Neural cell (in vitro differentiated cells): ENCODE measurements at regions not wholly inside any gene's neighbourhood (a gene's known extent, or its start where the extent isn't known, plus 50 kb on each side); places are given as distances from the start of the nearest gene placed in this dataset.
"Not testable (repeated sequence)": the region's sequence is repeated elsewhere in the genome, so short reads cannot be mapped to it uniquely, and the experiment has no call there.

Source experiments
- H2AFZ ChIP-seq: fragments of 200-600, 300-800 bp; sonication (generic), shearing (Covaris generic); 2 replicates; pipeline ENCODE4 v1.6.0; 2014; ENCODE audit warnings: low read depth, mild to moderate bottlenecking, antibody characterized with exemption, low read length, moderate library complexity
- H3F3A ChIP-seq: fragments of 200-600 bp; shearing (Covaris generic); 2 replicates; pipeline ENCODE4 v1.6.1; 2016; ENCODE audit warnings: mild to moderate bottlenecking, moderate library complexity, mixed read lengths, antibody characterized with exemption, low read length; ENCODE audit not compliant: insufficient read depth, poor library complexity, severe bottlenecking
- H3K27ac ChIP-seq: fragments of 200-600, 300-800 bp; sonication (generic), shearing (Covaris generic); 2 replicates; pipeline ENCODE4 v1.5.1; 2014; ENCODE audit warnings: mild to moderate bottlenecking, low read length, moderate library complexity
- H3K27me3 ChIP-seq: fragments of 300-800, 200-600 bp; sonication (generic), shearing (Covaris generic); 2 replicates; pipeline ENCODE4 v1.6.0; 2014; ENCODE audit warnings: mild to moderate bottlenecking, low read depth, low read length, moderate library complexity; ENCODE audit not compliant: insufficient read depth
- H3K36me3 ChIP-seq: fragments of 300-800, 200-600 bp; sonication (generic), shearing (Covaris generic); 2 replicates; pipeline ENCODE4 v1.5.1; 2014; ENCODE audit warnings: mild to moderate bottlenecking, antibody characterized with exemption, low read length, moderate library complexity; ENCODE audit not compliant: insufficient read depth
- H3K4me2 ChIP-seq: fragments of 300-800, 200-600 bp; sonication (generic), shearing (Covaris generic); 2 replicates; pipeline ENCODE4 v1.6.0; 2014; ENCODE audit warnings: mild to moderate bottlenecking, low read length
- H3K4me3 ChIP-seq: fragments of 300-800, 200-600 bp; sonication (generic), shearing (Covaris generic); 2 replicates; pipeline ENCODE4 v1.5.1; 2014; ENCODE audit warnings: mild to moderate bottlenecking, low read length, moderate library complexity
- H3K79me2 ChIP-seq: fragments of 200-600 bp; shearing (Covaris generic); replicated peaks from 2 replicates; pipeline ENCODE4 v1.6.0; 2014; ENCODE audit warnings: mild to moderate bottlenecking, low read length, moderate library complexity; ENCODE audit not compliant: insufficient read depth
- H3K9ac ChIP-seq: fragments of 300-800, 200-600 bp; sonication (generic), shearing (Covaris generic); 2 replicates; pipeline ENCODE4 v1.6.1; 2016; ENCODE audit warnings: mild to moderate bottlenecking, low read length, mixed read lengths
- H3K9me2 ChIP-seq: fragments of 200-600 bp; shearing (Covaris generic); 2 replicates; pipeline ENCODE4 v1.6.1; 2016; ENCODE audit warnings: mild to moderate bottlenecking, low read length, mixed read lengths; ENCODE audit not compliant: insufficient read depth
- H3K9me3 ChIP-seq: fragments of 200-600, 300-800 bp; sonication (generic), shearing (Covaris generic); 2 replicates; pipeline ENCODE4 v1.6.1; 2016; ENCODE audit warnings: mild to moderate bottlenecking, mixed run types, low read length, moderate library complexity, mixed read lengths
- H4K20me1 ChIP-seq: fragments of 200-600 bp; shearing (Covaris generic); 2 replicates; pipeline ENCODE4 v1.6.1; 2016; ENCODE audit warnings: mild to moderate bottlenecking, mixed run types; ENCODE audit not compliant: insufficient read depth
- EP300 ChIP-seq: fragments of 450-650 bp; conservative IDR thresholded peaks from 2 replicates; pipeline ENCODE4 v1.6.1; 2014; ENCODE audit warnings: antibody characterized with exemption, mild to moderate bottlenecking, moderate library complexity; ENCODE audit not compliant: poor library complexity, severe bottlenecking
- EZH2 ChIP-seq: fragments of 200-600, 300-800 bp; shearing (Covaris generic), sonication (generic); IDR thresholded peaks from 2 replicates; pipeline ENCODE4 v1.6.1; 2014; ENCODE audit warnings: antibody characterized with exemption, low read length, borderline replicate concordance, mild to moderate bottlenecking; ENCODE audit not compliant: insufficient read depth, poor library complexity, severe bottlenecking
- MXI1 ChIP-seq: fragments of 450-650 bp; conservative IDR thresholded peaks from 2 replicates; pipeline ENCODE4 v1.6.1; 2014; ENCODE audit warnings: antibody characterized with exemption, mild to moderate bottlenecking; ENCODE audit not compliant: poor library complexity, severe bottlenecking
- POLR2AphosphoS5 ChIP-seq: IDR thresholded peaks from 2 replicates; pipeline ENCODE4 v1.6.1; 2012
- RAD21 ChIP-seq: fragments of 450-650 bp; conservative IDR thresholded peaks from 2 replicates; pipeline ENCODE4 v1.6.1; 2014; ENCODE audit warnings: antibody characterized with exemption, mild to moderate bottlenecking, moderate library complexity
- SMC3 ChIP-seq: fragments of 450-650 bp; conservative IDR thresholded peaks from 2 replicates; pipeline ENCODE4 v1.6.1; 2014; ENCODE audit warnings: antibody characterized with exemption, mild to moderate bottlenecking, moderate library complexity; ENCODE audit not compliant: poor library complexity
- TAF1 ChIP-seq: IDR thresholded peaks from 2 replicates; pipeline ENCODE4 v1.6.1; 2012; ENCODE audit warnings: low read depth
- TF ChIP-seq, protein P1 (sequence below): IDR thresholded peaks from 2 replicates; pipeline ENCODE4 v1.6.1; 2012; ENCODE audit warnings: borderline replicate concordance
- TF ChIP-seq, protein P2 (sequence below): fragments of 450-650 bp; IDR thresholded peaks from 2 replicates; pipeline ENCODE4 v1.5.1; 2014; ENCODE audit warnings: antibody characterized with exemption, mild to moderate bottlenecking, moderate library complexity; ENCODE audit not compliant: poor library complexity, severe bottlenecking

DNA sequence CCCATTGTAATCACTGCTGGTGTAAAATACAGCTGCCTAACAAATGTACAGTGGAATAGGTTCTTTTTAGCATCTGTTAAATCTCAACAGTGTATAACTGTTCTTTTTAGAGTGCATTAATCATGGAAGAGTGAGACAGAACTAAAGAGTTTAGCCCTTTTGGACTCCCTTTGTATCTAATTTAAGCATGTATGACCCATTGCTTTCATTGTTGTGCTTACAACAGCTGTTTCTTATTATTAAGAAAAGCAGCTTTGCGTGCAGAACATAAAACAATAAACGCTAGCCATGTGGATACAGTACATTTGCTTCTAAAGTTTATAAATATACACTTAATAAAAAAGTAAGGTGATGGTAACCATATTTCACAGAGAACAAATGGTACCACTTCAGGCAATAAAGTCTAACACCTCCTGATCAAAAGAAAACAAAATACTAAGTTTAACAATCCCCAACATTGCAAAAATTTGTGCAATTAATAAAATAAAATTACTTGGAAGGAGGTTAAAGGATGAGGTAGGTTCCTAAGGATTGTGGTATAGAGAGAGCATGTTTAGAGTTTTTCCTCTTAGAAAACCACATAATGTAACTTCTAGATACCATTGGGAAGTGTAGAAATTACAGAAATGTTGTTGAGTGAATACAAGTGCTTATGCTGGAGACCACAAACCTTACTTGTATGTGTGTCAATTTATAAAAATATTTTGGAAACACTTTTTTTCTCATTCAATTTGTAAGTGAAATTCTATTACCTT is 448.7 kb downstream of the SLC6A15 start:
- Histone ChIP-seq H3K4me3 (no peak overlapping the region), H3K9ac (no peak overlapping the region), H3F3A (no peaks in the 10 kb centered on the region), H3K9me3 (no peaks in the 10 kb centered on the region), H3K79me2 (no peaks in the 10 kb centered on the region), H3K9me2 (no peaks in the 10 kb centered on the region), H3K36me3 (no peaks in the 10 kb centered on the region), H3K4me2 (no peak overlapping the region), H3K27ac (no peak overlapping the region), H2AFZ (no peak overlapping the region), H4K20me1 (no peaks in the 10 kb centered on the region), H3K27me3 (no peaks in the 10 kb centered on the region)
- TF ChIP-seq EZH2 (no peak), POLR2AphosphoS5 (no peak), EP300 (no peak), SMC3 (no peak), TAF1 (no peak), MXI1 (no peak), RAD21 (no peak)
- TF ChIP-seq, protein P1, sequence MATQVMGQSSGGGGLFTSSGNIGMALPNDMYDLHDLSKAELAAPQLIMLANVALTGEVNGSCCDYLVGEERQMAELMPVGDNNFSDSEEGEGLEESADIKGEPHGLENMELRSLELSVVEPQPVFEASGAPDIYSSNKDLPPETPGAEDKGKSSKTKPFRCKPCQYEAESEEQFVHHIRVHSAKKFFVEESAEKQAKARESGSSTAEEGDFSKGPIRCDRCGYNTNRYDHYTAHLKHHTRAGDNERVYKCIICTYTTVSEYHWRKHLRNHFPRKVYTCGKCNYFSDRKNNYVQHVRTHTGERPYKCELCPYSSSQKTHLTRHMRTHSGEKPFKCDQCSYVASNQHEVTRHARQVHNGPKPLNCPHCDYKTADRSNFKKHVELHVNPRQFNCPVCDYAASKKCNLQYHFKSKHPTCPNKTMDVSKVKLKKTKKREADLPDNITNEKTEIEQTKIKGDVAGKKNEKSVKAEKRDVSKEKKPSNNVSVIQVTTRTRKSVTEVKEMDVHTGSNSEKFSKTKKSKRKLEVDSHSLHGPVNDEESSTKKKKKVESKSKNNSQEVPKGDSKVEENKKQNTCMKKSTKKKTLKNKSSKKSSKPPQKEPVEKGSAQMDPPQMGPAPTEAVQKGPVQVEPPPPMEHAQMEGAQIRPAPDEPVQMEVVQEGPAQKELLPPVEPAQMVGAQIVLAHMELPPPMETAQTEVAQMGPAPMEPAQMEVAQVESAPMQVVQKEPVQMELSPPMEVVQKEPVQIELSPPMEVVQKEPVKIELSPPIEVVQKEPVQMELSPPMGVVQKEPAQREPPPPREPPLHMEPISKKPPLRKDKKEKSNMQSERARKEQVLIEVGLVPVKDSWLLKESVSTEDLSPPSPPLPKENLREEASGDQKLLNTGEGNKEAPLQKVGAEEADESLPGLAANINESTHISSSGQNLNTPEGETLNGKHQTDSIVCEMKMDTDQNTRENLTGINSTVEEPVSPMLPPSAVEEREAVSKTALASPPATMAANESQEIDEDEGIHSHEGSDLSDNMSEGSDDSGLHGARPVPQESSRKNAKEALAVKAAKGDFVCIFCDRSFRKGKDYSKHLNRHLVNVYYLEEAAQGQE = no peak
- TF ChIP-seq, protein P2, sequence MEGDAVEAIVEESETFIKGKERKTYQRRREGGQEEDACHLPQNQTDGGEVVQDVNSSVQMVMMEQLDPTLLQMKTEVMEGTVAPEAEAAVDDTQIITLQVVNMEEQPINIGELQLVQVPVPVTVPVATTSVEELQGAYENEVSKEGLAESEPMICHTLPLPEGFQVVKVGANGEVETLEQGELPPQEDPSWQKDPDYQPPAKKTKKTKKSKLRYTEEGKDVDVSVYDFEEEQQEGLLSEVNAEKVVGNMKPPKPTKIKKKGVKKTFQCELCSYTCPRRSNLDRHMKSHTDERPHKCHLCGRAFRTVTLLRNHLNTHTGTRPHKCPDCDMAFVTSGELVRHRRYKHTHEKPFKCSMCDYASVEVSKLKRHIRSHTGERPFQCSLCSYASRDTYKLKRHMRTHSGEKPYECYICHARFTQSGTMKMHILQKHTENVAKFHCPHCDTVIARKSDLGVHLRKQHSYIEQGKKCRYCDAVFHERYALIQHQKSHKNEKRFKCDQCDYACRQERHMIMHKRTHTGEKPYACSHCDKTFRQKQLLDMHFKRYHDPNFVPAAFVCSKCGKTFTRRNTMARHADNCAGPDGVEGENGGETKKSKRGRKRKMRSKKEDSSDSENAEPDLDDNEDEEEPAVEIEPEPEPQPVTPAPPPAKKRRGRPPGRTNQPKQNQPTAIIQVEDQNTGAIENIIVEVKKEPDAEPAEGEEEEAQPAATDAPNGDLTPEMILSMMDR = no peak

DNA sequence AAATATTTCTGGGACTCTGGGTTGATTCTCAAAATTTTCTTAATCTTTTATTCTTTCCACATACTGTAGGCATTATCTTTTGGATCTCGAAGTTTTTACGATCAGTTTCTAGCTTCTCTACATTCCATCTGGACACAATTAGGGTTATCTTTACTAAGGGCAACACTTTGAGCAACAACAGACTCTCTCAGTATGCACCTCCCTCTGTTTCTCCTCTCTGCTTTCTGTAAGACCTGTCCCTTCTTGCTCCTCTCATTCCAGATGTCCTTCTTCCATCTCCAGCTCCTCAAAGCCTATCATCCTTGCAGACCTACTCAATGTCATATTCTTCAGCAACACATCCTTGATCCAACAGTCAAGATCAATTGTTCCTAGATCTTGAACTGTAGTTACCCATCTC is 457.0 kb downstream of the SLC6A15 start:
- no peak overlapping the region for H3K4me3 ChIP-seq
- H3K4me2 ChIP-seq = no peak overlapping the region
- H3K9ac ChIP-seq = no peak overlapping the region
- H3K9me3 ChIP-seq = no peaks in the 10 kb centered on the region
- no peaks in the 10 kb centered on the region for H3F3A ChIP-seq
- no peaks in the 10 kb centered on the region for H3K27me3 ChIP-seq
- no peak for TF ChIP-seq RAD21
- no peak for TF ChIP-seq EZH2
- TF ChIP-seq, protein P1 = no peak
- TF ChIP-seq, protein P2 = no peak
- TF ChIP-seq SMC3 = no peak
- TF ChIP-seq POLR2AphosphoS5 = no peak
- no peak for TF ChIP-seq EP300
- no peak for TF ChIP-seq MXI1
- no peak for TF ChIP-seq TAF1
- no peaks in the 10 kb centered on the region for H3K9me2 ChIP-seq
- H3K27ac ChIP-seq = no peak overlapping the region
- H2AFZ ChIP-seq = no peak overlapping the region
- no peaks in the 10 kb centered on the region for H3K79me2 ChIP-seq
- H4K20me1 ChIP-seq = no peaks in the 10 kb centered on the region
- no peaks in the 10 kb centered on the region for H3K36me3 ChIP-seq

DNA sequence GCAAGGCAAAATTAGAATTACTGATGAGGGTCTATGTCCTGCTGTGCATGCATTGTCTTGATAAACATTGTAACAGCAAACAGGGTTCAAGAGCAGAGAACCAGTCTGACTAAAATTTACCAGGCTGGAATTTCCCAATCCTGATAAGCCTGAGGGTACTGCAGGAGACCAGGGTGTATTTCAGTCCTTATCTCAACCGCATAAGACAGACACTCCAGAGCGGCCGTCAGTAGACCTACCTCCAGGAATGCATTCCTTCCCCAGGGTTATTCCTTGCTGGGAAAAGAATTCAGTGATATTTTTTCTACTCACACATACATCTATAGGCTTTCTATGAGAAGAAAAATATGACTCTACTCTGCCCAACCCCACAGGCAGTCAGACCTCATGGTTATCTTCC is 466.1 kb downstream of the SLC6A15 start:
- H3K36me3 ChIP-seq, H3K9me2 ChIP-seq, H4K20me1 ChIP-seq, H3F3A ChIP-seq, H3K79me2 ChIP-seq, H2AFZ ChIP-seq, H3K27me3 ChIP-seq, H3K9ac ChIP-seq, H3K4me3 ChIP-seq, H3K27ac ChIP-seq, H3K9me3 ChIP-seq, H3K4me2 ChIP-seq: not testable (repeated sequence)
